ENCODE measurements at regions not wholly inside any gene's neighbourhood (a gene's known extent, or its start where the extent isn't known, plus 50 kb on each side); places are given as distances from the start of the nearest gene placed in this dataset.

DNA sequence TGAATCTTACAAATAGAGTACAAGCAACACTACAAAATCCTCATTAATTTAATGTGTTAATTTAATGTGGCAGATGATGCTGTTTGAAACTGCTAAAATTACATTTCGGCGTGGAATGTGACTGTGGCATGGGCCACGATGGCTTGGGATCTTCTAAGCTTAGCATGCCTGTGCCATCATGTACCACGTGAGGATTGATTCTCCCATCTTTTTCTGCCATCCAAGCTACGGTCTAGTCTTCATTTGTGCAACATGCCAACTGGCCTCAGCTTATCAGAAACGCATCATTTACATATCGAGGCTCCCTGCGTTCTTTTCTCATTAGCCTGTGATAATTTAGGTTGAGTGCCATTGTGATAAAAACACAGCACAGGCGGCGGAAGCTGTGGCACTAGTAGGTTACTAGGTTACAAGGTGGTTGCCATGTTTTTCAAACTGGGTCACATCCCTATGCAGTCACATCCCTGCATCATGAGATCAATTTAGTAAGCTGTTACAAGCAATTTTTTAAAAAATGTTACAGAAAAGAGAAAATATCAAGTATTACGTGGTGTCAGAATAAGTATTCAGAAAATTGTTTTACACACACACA is 189.9 kb upstream of the RBPJ start:
- no peak for TF ChIP-seq EP300 (IDR thresholded peaks at IDR 0.05)
- TF ChIP-seq, protein P1, sequence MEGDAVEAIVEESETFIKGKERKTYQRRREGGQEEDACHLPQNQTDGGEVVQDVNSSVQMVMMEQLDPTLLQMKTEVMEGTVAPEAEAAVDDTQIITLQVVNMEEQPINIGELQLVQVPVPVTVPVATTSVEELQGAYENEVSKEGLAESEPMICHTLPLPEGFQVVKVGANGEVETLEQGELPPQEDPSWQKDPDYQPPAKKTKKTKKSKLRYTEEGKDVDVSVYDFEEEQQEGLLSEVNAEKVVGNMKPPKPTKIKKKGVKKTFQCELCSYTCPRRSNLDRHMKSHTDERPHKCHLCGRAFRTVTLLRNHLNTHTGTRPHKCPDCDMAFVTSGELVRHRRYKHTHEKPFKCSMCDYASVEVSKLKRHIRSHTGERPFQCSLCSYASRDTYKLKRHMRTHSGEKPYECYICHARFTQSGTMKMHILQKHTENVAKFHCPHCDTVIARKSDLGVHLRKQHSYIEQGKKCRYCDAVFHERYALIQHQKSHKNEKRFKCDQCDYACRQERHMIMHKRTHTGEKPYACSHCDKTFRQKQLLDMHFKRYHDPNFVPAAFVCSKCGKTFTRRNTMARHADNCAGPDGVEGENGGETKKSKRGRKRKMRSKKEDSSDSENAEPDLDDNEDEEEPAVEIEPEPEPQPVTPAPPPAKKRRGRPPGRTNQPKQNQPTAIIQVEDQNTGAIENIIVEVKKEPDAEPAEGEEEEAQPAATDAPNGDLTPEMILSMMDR (IDR thresholded peaks at IDR 0.05): no peak
